Astrocyte (in vitro differentiated cells and primary cell): ENCODE measurements at regions not wholly inside any gene's neighbourhood (a gene's known extent, or its start where the extent isn't known, plus 50 kb on each side); places are given as distances from the start of the nearest gene placed in this dataset.

Source experiments
- EZH2 ChIP-seq: IDR thresholded peaks from 2 replicates; pipeline ENCODE4 v1.6.1; 2012; ENCODE audit warnings: mild to moderate bottlenecking, low read length, inconsistent platforms; ENCODE audit not compliant: insufficient read depth
- TF ChIP-seq, protein P1 (sequence below): IDR thresholded peaks from 2 replicates; pipeline ENCODE4 v1.5.1; 2011; ENCODE audit warnings: low read depth, mild to moderate bottlenecking, inconsistent platforms, low read length, moderate library complexity; ENCODE audit not compliant: insufficient read depth

DNA sequence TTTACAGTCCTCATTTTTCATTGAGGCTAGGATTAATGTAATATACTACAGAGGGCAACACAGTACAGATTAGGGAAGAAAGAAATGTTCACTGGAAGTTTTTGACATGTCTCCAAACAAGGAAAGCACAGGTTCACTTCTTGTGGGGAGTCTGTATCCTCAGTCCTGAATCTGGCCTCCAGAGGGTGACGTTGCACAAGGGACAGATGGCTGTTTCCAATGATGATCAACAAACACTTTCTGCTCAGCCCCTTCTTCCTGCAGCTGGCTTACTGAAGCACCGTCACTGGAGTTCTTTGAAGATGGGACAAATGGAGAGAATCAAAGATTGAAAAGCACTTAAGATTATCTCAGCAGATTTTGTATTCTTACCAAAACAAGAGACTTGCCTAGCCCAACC is 123.3 kb upstream of the OR4E1 start:
- TF ChIP-seq EZH2, result no peak
- TF ChIP-seq, protein P1, sequence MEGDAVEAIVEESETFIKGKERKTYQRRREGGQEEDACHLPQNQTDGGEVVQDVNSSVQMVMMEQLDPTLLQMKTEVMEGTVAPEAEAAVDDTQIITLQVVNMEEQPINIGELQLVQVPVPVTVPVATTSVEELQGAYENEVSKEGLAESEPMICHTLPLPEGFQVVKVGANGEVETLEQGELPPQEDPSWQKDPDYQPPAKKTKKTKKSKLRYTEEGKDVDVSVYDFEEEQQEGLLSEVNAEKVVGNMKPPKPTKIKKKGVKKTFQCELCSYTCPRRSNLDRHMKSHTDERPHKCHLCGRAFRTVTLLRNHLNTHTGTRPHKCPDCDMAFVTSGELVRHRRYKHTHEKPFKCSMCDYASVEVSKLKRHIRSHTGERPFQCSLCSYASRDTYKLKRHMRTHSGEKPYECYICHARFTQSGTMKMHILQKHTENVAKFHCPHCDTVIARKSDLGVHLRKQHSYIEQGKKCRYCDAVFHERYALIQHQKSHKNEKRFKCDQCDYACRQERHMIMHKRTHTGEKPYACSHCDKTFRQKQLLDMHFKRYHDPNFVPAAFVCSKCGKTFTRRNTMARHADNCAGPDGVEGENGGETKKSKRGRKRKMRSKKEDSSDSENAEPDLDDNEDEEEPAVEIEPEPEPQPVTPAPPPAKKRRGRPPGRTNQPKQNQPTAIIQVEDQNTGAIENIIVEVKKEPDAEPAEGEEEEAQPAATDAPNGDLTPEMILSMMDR, result no peak
